SK-N-SH (cell line): ENCODE measurements at regions not wholly inside any gene's neighbourhood (a gene's known extent, or its start where the extent isn't known, plus 50 kb on each side); places are given as distances from the start of the nearest gene placed in this dataset.

Experiments used
- CTCF ChIA-PET: fragments of 300-600, 350-600 bp; formaldehyde crosslinking; extraction: SDS; loops from one replicate; lab custom pipeline; 2021; lab: Yijun Ruan, JAX
- POLR2A ChIA-PET: fragments of 350-600 bp; sonication (Branson Sonifier 250); formaldehyde crosslinking; extraction: SDS; loops from one replicate; lab custom pipeline; 2020; ENCODE audit warnings: antibody characterized with exemption, inconsistent platforms; lab: Yijun Ruan, JAX
- DNase-seq: peaks from one replicate; pipeline ENCODE4 v3.0.0; 2012
- H2AFZ ChIP-seq: fragments of 200-600 bp; sonication (generic); 2 replicates; pipeline ENCODE4 v1.8.1; 2016; ENCODE audit warnings: antibody characterized with exemption, mild to moderate bottlenecking, low read depth
- H3F3A ChIP-seq: fragments of 200-600 bp; sonication (generic); replicated peaks from 2 replicates; pipeline ENCODE3; 2016; ENCODE audit warnings: antibody characterized with exemption, mild to moderate bottlenecking; ENCODE audit not compliant: insufficient read depth
- H3K27ac ChIP-seq, 2 experiments: fragments of 200-500 bp in 1 of 2; fragments of 200-600 bp in 1 of 2; sonication (Bioruptor generic) in 1 of 2; sonication (generic), shearing (Covaris generic) in 1 of 2; 2 replicates each; pipeline versions ENCODE4 v1.5.1 to v1.6.1; 2014 to 2016; ENCODE audit warnings: low read depth in 2 of 2, inconsistent platforms in 1 of 2, low read length in 1 of 2, mild to moderate bottlenecking in 1 of 2, mixed read lengths in 1 of 2
- H3K27me3 ChIP-seq: fragments of 200-600 bp; sonication (generic), shearing (Covaris generic); 2 replicates; pipeline ENCODE4 v1.6.1; 2016; ENCODE audit warnings: mixed run types; ENCODE audit not compliant: insufficient read depth
- H3K36me3 ChIP-seq, 2 experiments: fragments of 200-500 bp in 1 of 2; fragments of 200-600 bp in 1 of 2; sonication (Bioruptor generic) in 1 of 2; sonication (generic) in 1 of 2; replicated peaks in 1 of 2; 2 replicates each; pipeline versions ENCODE3 to v1.5.1; 2014 to 2016; ENCODE audit warnings: low read length in 1 of 2, mild to moderate bottlenecking in 1 of 2; ENCODE audit not compliant: insufficient read depth in 2 of 2, control insufficient read depth in 1 of 2
- H3K4me1 ChIP-seq, 2 experiments: fragments of 200-500 bp in 1 of 2; fragments of 200-600 bp in 1 of 2; sonication (Bioruptor generic) in 1 of 2; sonication (generic), shearing (Covaris generic) in 1 of 2; 2 replicates each; pipeline versions ENCODE4 v1.5.1 to v1.6.1; 2014 to 2016; ENCODE audit warnings: low read depth in 1 of 2, low read length in 1 of 2, mixed run types in 1 of 2; ENCODE audit not compliant: insufficient read depth in 2 of 2, control insufficient read depth in 1 of 2
- H3K4me2 ChIP-seq: fragments of 200-600 bp; sonication (generic), shearing (Covaris generic); 2 replicates; pipeline ENCODE4 v1.6.1; 2017; ENCODE audit warnings: mixed run types
- H3K4me3 ChIP-seq, 2 experiments: fragments of 200-500 bp in 1 of 2; fragments of 200-600 bp in 1 of 2; sonication (Bioruptor generic) in 1 of 2; sonication (generic), shearing (Covaris generic) in 1 of 2; 2 replicates each; pipeline versions ENCODE4 v1.5.1 to v1.8.1; 2014 to 2016; ENCODE audit warnings: low read depth in 2 of 2, inconsistent platforms in 1 of 2, low read length in 1 of 2, mild to moderate bottlenecking in 1 of 2, mixed read lengths in 1 of 2, moderate library complexity in 1 of 2
- H3K79me2 ChIP-seq: fragments of 200-600 bp; sonication (generic); 2 replicates; pipeline ENCODE4 v1.8.1; 2017; ENCODE audit warnings: mild to moderate bottlenecking; ENCODE audit not compliant: insufficient read depth
- H3K9ac ChIP-seq: fragments of 200-600 bp; sonication (generic); 2 replicates; pipeline ENCODE4 v1.6.1; 2017; ENCODE audit warnings: mixed run types
- H3K9me2 ChIP-seq: fragments of 200-600 bp; sonication (generic); 2 replicates; pipeline ENCODE4 v1.6.1; 2017; ENCODE audit warnings: mixed run types
- H3K9me3 ChIP-seq: fragments of 200-600 bp; sonication (generic); 2 replicates; pipeline ENCODE4 v1.6.1; 2017; ENCODE audit warnings: mixed run types, mild to moderate bottlenecking, moderate library complexity
- H4K20me1 ChIP-seq: fragments of 200-600 bp; sonication (generic); 2 replicates; pipeline ENCODE4 v1.6.1; 2017; ENCODE audit warnings: mild to moderate bottlenecking, mixed run types; ENCODE audit not compliant: insufficient read depth
- CHD2 ChIP-seq: fragments of 150-350 bp; IDR thresholded peaks from 2 replicates; pipeline ENCODE4 v1.6.1; 2018; ENCODE audit warnings: low read length; ENCODE audit not compliant: partially characterized antibody
- EZH2phosphoT487 ChIP-seq: fragments of 200-600 bp; sonication (generic); IDR thresholded peaks from 2 replicates; pipeline ENCODE4 v1.6.1; 2017; ENCODE audit warnings: low read depth, mixed run types, mild to moderate bottlenecking, antibody characterized with exemption, moderate library complexity, borderline replicate concordance
- FOXJ3 ChIP-seq: sonication (generic); formaldehyde crosslinking; IDR thresholded peaks from 2 replicates; pipeline ENCODE4 v1.5.1; 2020; ENCODE audit warnings: mild to moderate bottlenecking, missing genetic modification reagents
- FOXM1 ChIP-seq: IDR thresholded peaks from 2 replicates; pipeline ENCODE4 v1.4.0; 2012; ENCODE audit warnings: low read depth, mild to moderate bottlenecking
- GATA2 ChIP-seq: sonication (generic); formaldehyde crosslinking; IDR thresholded peaks from 2 replicates; pipeline ENCODE4 v1.5.0; 2020; ENCODE audit warnings: mild to moderate bottlenecking, missing genetic modification reagents
- JUND ChIP-seq: IDR thresholded peaks from 2 replicates; pipeline ENCODE4 v1.4.0; 2012
- MAX ChIP-seq: IDR thresholded peaks from 2 replicates; pipeline ENCODE4 v1.4.0; 2012; ENCODE audit warnings: low read depth
- MXI1 ChIP-seq: IDR thresholded peaks from 2 replicates; pipeline ENCODE4 v1.6.1; 2012; ENCODE audit warnings: mild to moderate bottlenecking, low read depth, low read length, improper control_type of control experiment
- NRF1 ChIP-seq: IDR thresholded peaks from 2 replicates; pipeline ENCODE4 v1.6.1; 2012; ENCODE audit warnings: low read depth, mild to moderate bottlenecking, low read length
- PBX3 ChIP-seq: IDR thresholded peaks from 2 replicates; pipeline ENCODE4; 2012
- RAD21 ChIP-seq: IDR thresholded peaks from 2 replicates; pipeline ENCODE4 v1.6.1; 2012; ENCODE audit warnings: mild to moderate bottlenecking, low read length
- SMC3 ChIP-seq: IDR thresholded peaks from 2 replicates; pipeline ENCODE4 v1.6.1; 2012; ENCODE audit warnings: low read depth, low read length, improper control_type of control experiment
- TAF1 ChIP-seq: IDR thresholded peaks from 2 replicates; pipeline ENCODE4 v1.6.1; 2012; ENCODE audit warnings: low read depth, mild to moderate bottlenecking, low read length, moderate library complexity, borderline replicate concordance
- TCF12 ChIP-seq: IDR thresholded peaks from 2 replicates; pipeline ENCODE4 v1.4.0; 2012
- YY1 ChIP-seq: IDR thresholded peaks from 2 replicates; pipeline ENCODE4 v1.4.0; 2012; ENCODE audit warnings: low read depth, mild to moderate bottlenecking
- WGBS: methylation state at CpG from one replicate; pipeline ENCODE4 v1.1.6; 2017; ENCODE audit warnings: low lambda C conversion rate; 5-methylcytosine and 5-hydroxymethylcytosine counted together
- TF ChIP-seq, protein P1 (sequence below): fragments of 150-350 bp; IDR thresholded peaks from 2 replicates; pipeline ENCODE4 v1.6.1; 2017; ENCODE audit warnings: antibody characterized with exemption, low read length, low read depth, borderline replicate concordance

GRCh38 chr10:6892864-6893263 is 312.8 kb upstream of the PRKCQ start:
- no peak overlapping the region for H2AFZ ChIP-seq
- peaks cover 0 to 3% of the 10 kb centered on the region in 2 experiments; a peak in 1 of 4 replicates for H3K4me1 ChIP-seq
- no peaks in the 10 kb centered on the region for H4K20me1 ChIP-seq
- no peak overlapping the region for H3K9ac ChIP-seq
- no peak overlapping the region for H3K4me2 ChIP-seq
- ChIA-PET CTCF (no interaction called here), POLR2A (no interaction called here)
- no peaks in the 10 kb centered on the region for H3K79me2 ChIP-seq
- H3F3A ChIP-seq, result no peaks in the 10 kb centered on the region
- WGBS, result 21% methylated on average over 2 of the region's 2 CpGs
- H3K9me3 ChIP-seq, result no peaks in the 10 kb centered on the region
- H3K36me3 ChIP-seq, result no peaks in the 10 kb centered on the region
- TF ChIP-seq PBX3 (no peak), FOXJ3 (CRISPR knock-in tag) (no peak), NRF1 (no peak), TAF1 (no peak)
- TF ChIP-seq, protein P1, sequence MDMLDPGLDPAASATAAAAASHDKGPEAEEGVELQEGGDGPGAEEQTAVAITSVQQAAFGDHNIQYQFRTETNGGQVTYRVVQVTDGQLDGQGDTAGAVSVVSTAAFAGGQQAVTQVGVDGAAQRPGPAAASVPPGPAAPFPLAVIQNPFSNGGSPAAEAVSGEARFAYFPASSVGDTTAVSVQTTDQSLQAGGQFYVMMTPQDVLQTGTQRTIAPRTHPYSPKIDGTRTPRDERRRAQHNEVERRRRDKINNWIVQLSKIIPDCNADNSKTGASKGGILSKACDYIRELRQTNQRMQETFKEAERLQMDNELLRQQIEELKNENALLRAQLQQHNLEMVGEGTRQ, result no peak
- no peak overlapping the region for H3K27ac ChIP-seq
- no peaks in the 10 kb centered on the region; the same call in 1 of the 2 replicates for H3K27me3 ChIP-seq
- DNase-seq, result no peak
- H3K4me3 ChIP-seq, result no peak overlapping the region
- H3K9me2 ChIP-seq, result no peaks in the 10 kb centered on the region

DNA sequence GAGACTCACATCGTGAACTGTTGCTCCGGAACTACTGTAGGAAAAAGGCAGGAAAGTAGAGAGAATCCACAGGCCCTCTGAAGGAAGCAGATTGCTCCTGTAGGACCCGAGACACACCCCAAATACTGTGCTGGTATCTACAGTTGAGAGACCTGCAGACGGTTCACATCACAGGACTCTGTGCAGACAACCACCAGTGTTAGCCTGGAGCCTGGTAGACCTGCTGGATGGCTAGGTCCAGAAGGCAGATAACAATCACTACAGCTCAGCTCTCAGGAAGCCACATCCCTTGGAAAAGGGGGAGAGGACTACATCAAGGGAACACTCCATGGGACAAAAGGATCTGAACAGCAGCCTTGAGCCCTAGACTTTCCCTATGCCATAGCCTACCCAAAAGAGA is 311.8 kb upstream of the PRKCQ start:
- Histone ChIP-seq H4K20me1 (no peaks in the 10 kb centered on the region), H3F3A (no peaks in the 10 kb centered on the region), H3K9me3 (no peaks in the 10 kb centered on the region), H3K4me1 (peaks cover 0 to 3% of the 10 kb centered on the region in 2 experiments; a peak in 1 of 4 replicates), H3K4me3 (no peak overlapping the region), H3K36me3 (no peaks in the 10 kb centered on the region), H3K27me3 (no peaks in the 10 kb centered on the region; the same call in 1 of the 2 replicates), H3K27ac (no peak overlapping the region), H3K4me2 (no peak overlapping the region), H3K79me2 (no peaks in the 10 kb centered on the region), H2AFZ (no peak overlapping the region), H3K9ac (no peak overlapping the region), H3K9me2 (no peaks in the 10 kb centered on the region)
- 52% methylated on average over 4 of the region's 4 CpGs for WGBS
- TF ChIP-seq GATA2, result 0 out of 2 replicates have a peak, but pooled peaks have one; percentile 30
- TF ChIP-seq, protein P1, result no peak
- POLR2A ChIA-PET, result no interaction called here
- CTCF ChIA-PET, result interaction anchor here (0.6 kb wide), 1 partner anchor 33 kb away, joined by 3 read pairs; no protein-coding TSS in a partner anchor
- DNase-seq, result no peak

GRCh38 chr10:6889718-6890117 is 309.6 kb upstream of the PRKCQ start:
- H3K9me2 ChIP-seq, result no peaks in the 10 kb centered on the region
- H3K79me2 ChIP-seq, result no peaks in the 10 kb centered on the region
- no peak overlapping the region for H2AFZ ChIP-seq
- ChIA-PET POLR2A (no interaction called here), CTCF (interaction anchor here (0.8 kb wide), 1 partner anchor 25 kb away, joined by 3 read pairs; no protein-coding TSS in a partner anchor)
- 33% methylated on average over 3 of the region's 3 CpGs for WGBS
- H3K4me3 ChIP-seq, result no peak overlapping the region
- no peak overlapping the region for H3K9ac ChIP-seq
- no peaks in the 10 kb centered on the region for H3F3A ChIP-seq
- H3K27ac ChIP-seq, result no peak overlapping the region
- H3K27me3 ChIP-seq, result no peaks in the 10 kb centered on the region
- no peak overlapping the region for H3K4me2 ChIP-seq
- peaks cover 0 to 3% of the 10 kb centered on the region in 2 experiments; a peak in 1 of 4 replicates for H3K4me1 ChIP-seq
- H3K36me3 ChIP-seq, result no peaks in the 10 kb centered on the region
- no peak for DNase-seq
- H4K20me1 ChIP-seq, result no peaks in the 10 kb centered on the region
- H3K9me3 ChIP-seq, result no peaks in the 10 kb centered on the region
- TF ChIP-seq CHD2 (no peak), TAF1 (no peak), MXI1 (no peak), FOXJ3 (CRISPR knock-in tag) (no peak), JUND (no peak), MAX (no peak), EZH2phosphoT487 (no peak), TCF12 (no peak), PBX3 (no peak), YY1 (no peak), RAD21 (no peak), FOXM1 (no peak), SMC3 (no peak)
- TF ChIP-seq, protein P1, result no peak
